KOPT-K1 (cell line): ENCODE measurements at regions not wholly inside any gene's neighbourhood (a gene's known extent, or its start where the extent isn't known, plus 50 kb on each side); places are given as distances from the start of the nearest gene placed in this dataset.

Experiments used
- H3K27ac ChIP-seq: fragments of 200-600 bp; sonication (generic); 2 replicates; pipeline ENCODE4 v1.5.1; 2016; ENCODE audit warnings: antibody characterized with exemption, mild to moderate bottlenecking, low read depth, low read length; ENCODE audit not compliant: poor library complexity, severe bottlenecking
- H3K36me3 ChIP-seq: fragments of 200-600 bp; sonication (generic); 2 replicates; pipeline ENCODE4 v1.5.1; 2017; ENCODE audit warnings: antibody characterized with exemption, mild to moderate bottlenecking, low read length, moderate library complexity; ENCODE audit not compliant: insufficient read depth
- H3K9me3 ChIP-seq: fragments of 200-600 bp; sonication (generic); 2 replicates; pipeline ENCODE4 v1.5.1; 2017; ENCODE audit warnings: antibody characterized with exemption, low read length, mild to moderate bottlenecking; ENCODE audit not compliant: insufficient read depth, poor library complexity, severe bottlenecking

- H3K27ac ChIP-seq, result no peak overlapping the region
- H3K36me3 ChIP-seq, result no peaks in the 10 kb centered on the region
- no peaks in the 10 kb centered on the region for H3K9me3 ChIP-seq
These were observed 537.1 kb upstream of the NXPH2 start for GRCh38 chr2:139317259-139317658.

- H3K27ac ChIP-seq, result no peak overlapping the region
- H3K36me3 ChIP-seq, result no peaks in the 10 kb centered on the region
- H3K9me3 ChIP-seq, result no peaks in the 10 kb centered on the region
These were observed 533.9 kb upstream of the NXPH2 start for GRCh38 chr2:139314059-139314458.

GRCh38 chr2:139296672-139297209, 516.6 kb upstream of the NXPH2 start:
- H3K27ac ChIP-seq, result no peak overlapping the region

GRCh38 chr2:139293992-139294548, 513.9 kb upstream of the NXPH2 start:
- no peaks in the 10 kb centered on the region for H3K9me3 ChIP-seq
- no peak overlapping the region for H3K27ac ChIP-seq
- no peaks in the 10 kb centered on the region for H3K36me3 ChIP-seq

More at GRCh38 chr2:139296672-139297209, 516.6 kb upstream of the NXPH2 start:
- no peaks in the 10 kb centered on the region for H3K36me3 ChIP-seq
- no peaks in the 10 kb centered on the region for H3K9me3 ChIP-seq

- Histone ChIP-seq H3K27ac (no peak overlapping the region), H3K36me3 (no peaks in the 10 kb centered on the region), H3K9me3 (no peaks in the 10 kb centered on the region)
These were observed 500.9 kb upstream of the NXPH2 start for GRCh38 chr2:139281124-139281523.

GRCh38 chr2:139271879-139272278, 491.7 kb upstream of the NXPH2 start:
- no peaks in the 10 kb centered on the region for H3K9me3 ChIP-seq
- no peaks in the 10 kb centered on the region for H3K36me3 ChIP-seq
- no peak overlapping the region for H3K27ac ChIP-seq

GRCh38 chr2:139271149-139271548, 491.0 kb upstream of the NXPH2 start:
- no peaks in the 10 kb centered on the region for H3K36me3 ChIP-seq
- no peaks in the 10 kb centered on the region for H3K9me3 ChIP-seq
- H3K27ac ChIP-seq, result no peak overlapping the region

GRCh38 chr2:139260052-139260430, 479.9 kb upstream of the NXPH2 start:
- Histone ChIP-seq H3K9me3 (no peaks in the 10 kb centered on the region), H3K27ac (no peak overlapping the region), H3K36me3 (no peaks in the 10 kb centered on the region)

GRCh38 chr2:139259422-139260051, 479.3 kb upstream of the NXPH2 start:
- Histone ChIP-seq H3K9me3 (no peaks in the 10 kb centered on the region), H3K27ac (no peak overlapping the region), H3K36me3 (no peaks in the 10 kb centered on the region)

GRCh38 chr2:139241286-139241685, 461.1 kb upstream of the NXPH2 start:
- H3K36me3 ChIP-seq, result no peaks in the 10 kb centered on the region
- H3K9me3 ChIP-seq, result no peaks in the 10 kb centered on the region
- H3K27ac ChIP-seq, result no peak overlapping the region

- no peak overlapping the region for H3K27ac ChIP-seq
- H3K36me3 ChIP-seq, result no peaks in the 10 kb centered on the region
- no peaks in the 10 kb centered on the region for H3K9me3 ChIP-seq
These were observed 456.8 kb upstream of the NXPH2 start for GRCh38 chr2:139237023-139237422.

GRCh38 chr2:139230881-139231280, 450.7 kb upstream of the NXPH2 start:
- no peak overlapping the region for H3K27ac ChIP-seq
- no peaks in the 10 kb centered on the region for H3K9me3 ChIP-seq
- no peaks in the 10 kb centered on the region for H3K36me3 ChIP-seq

- H3K36me3 ChIP-seq, result no peaks in the 10 kb centered on the region
- no peak overlapping the region for H3K27ac ChIP-seq
- H3K9me3 ChIP-seq, result no peaks in the 10 kb centered on the region
These were observed 448.1 kb upstream of the NXPH2 start for GRCh38 chr2:139228276-139228675.

- H3K9me3 ChIP-seq, result no peaks in the 10 kb centered on the region
- no peak overlapping the region for H3K27ac ChIP-seq
- H3K36me3 ChIP-seq, result no peaks in the 10 kb centered on the region
These were observed 445.8 kb upstream of the NXPH2 start for GRCh38 chr2:139225961-139226360.

- Histone ChIP-seq H3K9me3 (no peaks in the 10 kb centered on the region), H3K27ac (no peak overlapping the region), H3K36me3 (no peaks in the 10 kb centered on the region)
These were observed 438.0 kb upstream of the NXPH2 start for GRCh38 chr2:139218181-139218580.

- no peaks in the 10 kb centered on the region for H3K36me3 ChIP-seq
- H3K27ac ChIP-seq, result no peak overlapping the region
- no peaks in the 10 kb centered on the region for H3K9me3 ChIP-seq
These were observed 437.5 kb upstream of the NXPH2 start for GRCh38 chr2:139217641-139218040.
